ENCODE measurements at regions not wholly inside any gene's neighbourhood (a gene's known extent, or its start where the extent isn't known, plus 50 kb on each side); places are given as distances from the start of the nearest gene placed in this dataset.
"Not testable (repeated sequence)": the region's sequence is repeated elsewhere in the genome, so short reads cannot be mapped to it uniquely, and the experiment has no call there.

DNA sequence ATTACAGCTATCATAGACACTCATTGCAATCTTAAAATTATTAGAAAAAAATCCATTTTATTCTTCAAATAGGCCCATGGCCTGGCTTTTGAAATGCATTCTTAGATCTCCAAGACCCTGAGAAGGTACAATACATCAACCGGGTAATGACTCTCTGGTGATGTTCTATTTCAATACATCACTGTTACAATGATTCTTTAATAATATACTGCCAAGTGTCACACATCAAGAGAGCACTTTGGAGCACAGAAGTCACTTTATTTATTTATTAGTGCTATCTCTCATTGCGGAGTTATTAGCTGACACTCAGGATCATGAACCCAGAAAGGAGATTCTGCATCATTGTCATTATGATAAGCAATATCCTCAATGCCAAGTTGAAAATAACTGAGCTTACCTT is 748.5 kb upstream of the MBL2 start:
- no peak for DNase-seq

DNA sequence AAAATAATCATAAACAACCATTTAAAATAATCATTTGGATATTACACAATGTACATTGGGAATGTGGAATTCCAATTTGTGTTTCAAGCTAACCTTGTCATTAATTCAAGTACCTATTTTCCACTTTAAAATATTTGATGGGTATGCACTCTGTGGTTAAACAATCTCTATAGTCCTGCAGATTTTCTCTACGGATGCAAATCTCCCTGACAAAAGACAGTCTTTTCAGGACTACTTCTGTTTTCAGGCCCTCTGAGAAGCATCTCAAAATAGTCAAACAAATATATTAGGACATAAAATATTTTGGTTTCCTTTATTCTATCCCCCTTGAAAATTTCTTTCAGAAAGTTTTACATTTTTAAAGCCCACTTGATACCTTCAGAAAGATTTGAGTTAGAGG is 735.6 kb upstream of the MBL2 start:
- no peak for DNase-seq

DNA sequence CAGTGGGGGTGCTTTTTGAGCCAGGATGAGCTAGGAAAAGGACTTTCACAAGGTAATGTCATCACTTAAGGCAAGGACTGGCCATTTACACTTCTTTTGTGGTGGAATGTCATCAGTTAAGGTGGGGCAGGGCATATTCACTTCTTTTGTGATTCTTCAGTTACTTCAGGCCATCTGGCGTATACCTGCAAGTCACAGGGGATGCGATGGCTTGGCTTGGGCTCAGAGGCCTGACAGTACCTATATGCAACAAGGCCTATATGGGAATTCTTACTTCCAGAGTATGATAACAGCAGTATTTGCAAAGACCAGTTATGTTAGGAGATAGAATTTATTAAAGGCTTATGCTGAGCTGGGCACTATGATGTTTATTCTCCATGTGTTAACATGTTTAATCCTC is 731.9 kb upstream of the MBL2 start:
- not testable (repeated sequence) for DNase-seq

DNA sequence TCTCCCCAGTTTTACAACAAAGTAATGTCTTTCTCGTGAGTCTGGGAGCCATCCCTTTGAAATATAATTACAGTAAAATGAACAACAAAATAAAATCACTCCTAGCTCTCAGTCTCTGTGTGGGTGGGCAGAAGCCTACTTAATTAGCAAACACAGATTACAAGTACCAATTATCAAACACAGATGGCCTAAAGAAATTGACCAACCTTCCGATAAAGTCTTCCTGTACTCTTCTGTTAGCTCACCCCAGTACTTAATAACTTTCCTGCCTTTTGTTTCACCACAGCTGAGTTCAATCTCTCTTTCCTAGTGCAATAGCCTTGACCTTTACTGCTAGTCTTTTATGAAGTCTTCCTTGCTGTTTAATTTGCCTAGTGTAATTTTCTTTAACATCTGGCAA is 719.2 kb upstream of the MBL2 start:
- DNase-seq, result no peak

DNA sequence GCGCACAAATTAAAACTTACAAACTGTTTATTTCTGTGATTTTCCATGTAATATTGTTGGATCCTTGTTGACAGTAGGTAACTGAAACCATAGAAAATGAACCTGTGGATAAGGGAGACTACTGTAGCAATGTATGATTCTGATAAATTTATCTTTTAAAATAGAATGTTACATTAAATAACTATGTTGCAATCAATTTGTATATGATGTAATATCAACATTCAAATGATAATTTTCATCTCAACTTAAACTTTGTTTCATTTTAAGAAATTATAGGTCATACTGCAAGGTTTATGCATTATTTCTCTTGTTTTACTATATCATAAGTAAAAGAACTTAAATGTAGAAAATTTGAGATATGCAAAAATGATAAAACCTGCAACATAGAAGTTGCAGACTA is 718.0 kb upstream of the MBL2 start:
- no peak for DNase-seq

DNA sequence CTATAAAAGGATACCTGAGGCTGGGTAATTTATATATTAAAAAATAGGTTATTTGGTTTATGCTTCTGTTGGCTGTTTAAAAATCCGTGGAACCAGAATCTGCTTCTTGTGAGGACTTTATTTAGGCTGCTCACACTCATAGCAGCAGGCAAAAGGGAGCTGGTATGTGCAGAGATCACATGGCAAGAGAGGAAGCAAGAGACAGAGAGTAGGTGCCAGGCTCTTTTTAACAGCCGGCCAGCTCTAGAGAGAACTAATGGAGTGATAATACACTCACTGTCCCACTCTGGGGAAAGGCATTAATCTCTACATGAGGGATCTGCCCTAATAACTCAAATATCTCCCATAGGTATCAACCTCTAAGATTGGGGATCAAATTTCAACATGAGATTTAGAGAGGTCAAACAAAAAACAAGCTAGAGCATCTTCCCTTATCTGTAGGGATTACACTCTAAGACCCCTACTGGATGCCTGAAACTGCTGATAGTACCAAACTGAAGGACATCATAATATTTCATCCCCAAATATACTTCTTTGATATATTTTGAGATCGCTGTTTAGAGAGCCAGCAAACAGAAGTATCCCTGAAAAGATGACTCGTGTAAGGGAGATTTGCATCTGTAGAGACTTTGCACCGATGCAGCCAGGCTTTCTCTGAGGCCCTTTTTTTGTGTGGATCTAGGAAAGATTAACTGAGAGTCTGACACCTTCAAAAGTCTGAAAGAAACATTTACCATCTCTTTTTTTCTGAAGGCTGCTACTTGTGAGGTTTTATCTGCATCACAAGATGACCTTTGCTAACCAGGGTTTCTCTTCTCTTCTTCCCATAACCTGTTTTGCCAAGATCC is 717.0 kb upstream of the MBL2 start:
- DNase-seq, result no peak

DNA sequence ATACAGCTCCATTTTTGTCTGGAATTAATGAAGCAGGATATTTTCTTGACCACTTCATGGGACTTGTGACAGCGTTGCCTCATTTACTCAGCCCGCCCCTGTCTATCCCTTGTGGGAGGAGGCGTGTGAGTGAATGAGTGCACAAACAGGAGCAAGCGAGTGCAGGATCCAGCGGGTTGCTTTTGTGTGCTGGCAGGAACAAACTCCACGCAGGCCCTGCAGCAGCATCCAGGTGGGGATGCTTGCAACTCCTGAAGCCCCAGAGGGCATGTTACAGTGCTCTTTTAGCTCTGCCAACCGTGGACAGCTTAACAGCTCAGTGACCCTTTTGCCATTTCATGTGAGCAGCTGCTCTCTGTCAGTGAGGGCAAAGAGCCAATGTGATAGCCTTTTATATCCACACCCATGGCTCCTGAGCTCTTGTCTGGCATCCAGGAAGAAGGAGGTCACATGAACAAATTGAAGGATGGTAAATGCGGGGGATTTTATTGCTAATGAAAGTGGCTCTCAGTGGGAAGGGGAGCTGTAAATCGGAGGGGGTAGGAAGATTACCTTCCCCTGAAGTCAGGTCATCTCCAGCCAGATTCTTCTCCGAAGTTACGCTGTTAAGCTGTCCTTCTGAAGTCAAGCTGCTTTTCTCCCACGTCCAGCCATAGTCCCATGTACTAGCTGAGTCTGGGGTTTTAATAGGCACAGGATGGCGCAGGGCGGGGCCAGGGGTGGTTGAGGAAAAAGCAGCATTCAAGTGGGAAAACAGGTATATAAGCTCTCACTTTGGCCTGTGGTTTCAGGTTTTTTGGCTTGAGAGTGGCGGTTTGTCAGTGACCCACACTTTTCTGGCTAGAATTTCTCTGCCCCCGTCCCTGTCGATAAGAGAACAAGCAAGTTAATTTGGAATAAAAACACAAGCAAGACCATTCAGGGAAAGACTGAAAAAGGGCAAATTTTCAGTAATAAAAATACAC is 714.7 kb upstream of the MBL2 start:
- DNase-seq, result no peak

DNA sequence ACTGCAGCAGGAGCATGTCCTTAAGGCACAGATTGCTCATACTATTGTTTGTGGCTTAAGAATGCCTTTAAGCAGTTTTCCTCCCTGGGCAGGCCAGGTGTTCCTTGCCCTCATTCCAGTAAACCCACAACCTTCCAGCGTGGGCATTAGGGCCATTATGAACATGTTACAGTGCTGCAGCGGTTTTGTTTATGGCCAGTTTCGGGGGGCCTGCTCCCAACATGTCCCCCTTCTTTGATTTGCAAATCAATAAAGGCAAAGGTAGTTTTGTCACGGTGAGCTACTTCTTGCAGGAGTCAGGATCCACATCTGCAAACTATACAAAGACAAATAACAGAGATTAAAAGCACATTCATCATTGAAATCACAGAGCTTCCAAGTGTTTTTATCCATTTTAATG is 712.8 kb upstream of the MBL2 start:
- not testable (repeated sequence) for DNase-seq

DNA sequence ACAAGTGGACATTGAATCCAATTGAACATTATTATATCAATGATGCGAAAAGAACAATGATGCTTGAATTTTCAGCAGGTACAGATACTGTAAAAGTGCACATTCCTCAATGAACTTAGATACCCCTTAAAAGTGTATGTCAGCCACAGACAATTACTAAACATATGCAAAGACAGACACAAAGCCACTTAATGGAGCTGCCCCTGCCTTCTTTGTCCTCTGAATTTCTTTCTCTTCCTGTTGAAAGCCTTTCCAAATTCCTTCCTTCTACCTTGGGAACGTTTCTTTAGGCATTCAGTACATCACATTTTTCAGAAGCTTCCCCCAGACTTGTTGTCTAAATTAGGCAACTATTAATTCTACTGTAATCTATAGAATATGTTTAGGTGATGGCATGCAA is 706.8 kb upstream of the MBL2 start:
- DNase-seq, result no peak

DNA sequence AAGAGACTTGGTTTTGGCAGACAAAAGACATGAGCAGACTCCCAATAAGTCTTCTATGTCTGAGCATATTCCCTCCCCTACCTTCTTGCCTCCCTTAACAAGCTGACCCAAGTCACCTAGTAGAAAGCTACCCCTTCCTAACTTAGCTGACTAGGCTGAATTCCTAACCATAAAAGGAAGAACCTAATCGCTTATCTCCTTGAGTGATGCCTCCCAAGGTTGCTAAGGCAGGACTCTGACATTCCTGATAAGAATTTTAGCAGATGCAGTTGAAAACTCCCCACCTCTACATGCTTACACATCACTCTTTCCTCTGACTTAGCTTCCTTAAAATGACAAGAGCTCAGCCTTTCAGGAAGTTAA is 704.7 kb upstream of the MBL2 start:
- no peak for DNase-seq

DNA sequence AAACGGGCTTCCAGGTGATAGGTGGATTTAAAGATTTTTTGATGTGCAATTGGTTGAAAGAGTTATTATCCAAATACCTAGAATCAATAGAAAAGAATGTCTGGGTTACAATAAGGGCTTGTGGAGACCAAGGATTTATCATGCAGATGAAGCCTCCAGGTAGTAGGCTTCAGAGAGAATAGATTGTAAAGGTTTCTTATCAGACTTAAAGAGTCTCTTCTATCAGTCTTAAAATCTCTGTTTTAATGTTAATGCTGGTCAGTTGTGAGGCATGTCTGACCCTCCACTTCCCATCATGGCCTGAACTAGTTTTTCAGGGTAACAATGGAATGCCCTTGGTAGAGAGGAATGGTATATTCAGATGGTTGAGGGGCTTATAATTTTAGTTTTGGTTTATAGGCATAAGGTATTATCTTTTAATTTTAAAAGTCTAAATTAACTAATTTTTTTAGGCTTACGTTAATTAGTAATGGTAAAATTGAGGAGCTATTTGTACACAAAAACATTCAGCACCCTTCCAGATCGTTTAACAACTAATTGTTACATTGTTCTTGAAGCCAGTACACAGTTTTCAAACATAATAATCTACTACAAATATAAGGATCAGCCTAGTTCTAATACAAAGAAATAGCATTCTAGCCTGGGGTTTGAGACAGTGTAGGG is 704.2 kb upstream of the MBL2 start:
- no peak for DNase-seq

DNA sequence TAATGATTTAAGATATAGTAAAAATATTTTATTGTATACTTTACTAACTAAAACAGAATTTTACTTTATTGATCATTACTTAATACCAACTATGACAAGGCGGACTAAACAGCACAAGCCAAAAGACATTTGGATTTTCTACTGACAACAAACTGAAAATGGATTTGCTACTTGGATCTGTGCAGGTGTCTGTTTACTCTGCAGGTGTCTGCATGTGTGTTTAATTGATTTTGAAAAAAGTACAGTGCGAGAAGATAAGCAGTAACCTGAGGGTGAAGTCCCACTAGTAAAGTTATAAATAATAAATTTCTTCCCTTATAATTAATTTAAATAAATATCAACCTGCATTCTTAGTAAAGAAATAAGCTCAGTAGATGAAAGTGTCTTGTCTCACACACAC is 696.8 kb upstream of the MBL2 start:
- DNase-seq, result no peak

DNA sequence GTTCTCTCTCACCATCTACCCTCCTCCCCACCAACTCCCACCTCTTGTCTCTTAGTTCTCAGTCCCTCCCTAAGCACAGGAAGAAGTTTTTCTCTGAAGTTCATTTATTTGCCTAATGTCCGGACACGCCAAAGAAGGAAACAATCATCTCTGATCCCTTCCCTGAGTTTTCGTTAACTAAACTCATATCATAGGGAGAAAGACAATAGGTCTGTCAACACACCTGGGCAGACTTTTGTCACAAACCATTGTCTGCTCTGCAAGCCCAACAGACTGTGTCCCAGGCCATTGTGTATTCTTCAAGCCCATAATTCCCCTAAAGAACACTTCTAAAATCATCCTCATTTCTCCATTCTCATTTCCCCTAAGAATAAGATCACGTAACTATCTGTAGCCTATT is 691.0 kb upstream of the MBL2 start:
- no peak for DNase-seq

DNA sequence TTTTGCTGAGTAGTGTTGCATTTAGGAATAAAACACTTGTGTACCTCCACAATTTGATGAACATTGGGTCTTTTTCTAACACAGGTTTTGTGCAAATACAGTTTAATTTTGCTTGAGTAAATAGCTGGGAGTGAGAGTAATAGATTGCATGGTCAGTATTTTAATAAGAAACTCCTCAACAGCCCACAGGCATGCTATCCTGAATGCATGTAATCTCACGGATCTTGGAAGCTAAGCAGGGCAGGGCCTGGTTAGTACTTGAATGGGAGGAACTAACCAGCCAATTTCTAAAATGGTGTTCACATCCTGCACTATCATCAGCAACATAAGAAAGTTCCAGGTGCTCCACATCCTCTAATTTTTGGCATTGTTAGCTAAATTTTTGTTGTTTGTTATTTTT is 685.4 kb upstream of the MBL2 start:
- no peak for DNase-seq

DNA sequence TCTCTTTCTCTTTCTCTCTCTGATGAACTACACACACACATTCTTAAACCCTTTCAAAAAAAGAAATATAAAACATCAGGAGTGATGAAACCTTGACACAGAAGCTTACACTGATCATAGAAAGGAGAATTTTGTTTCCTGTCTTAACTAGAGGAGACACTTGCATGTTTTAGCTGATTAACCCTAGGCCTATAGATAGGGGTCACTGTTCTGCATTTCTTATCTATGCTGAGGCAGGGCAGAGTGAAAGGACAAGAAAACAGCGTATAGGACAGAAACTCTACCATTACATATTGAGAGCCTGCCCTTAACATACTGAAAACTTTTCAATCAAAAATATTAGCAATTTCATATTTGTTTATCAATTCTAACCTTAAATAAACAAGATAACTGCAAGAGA is 680.6 kb upstream of the MBL2 start:
- no peak for DNase-seq

DNA sequence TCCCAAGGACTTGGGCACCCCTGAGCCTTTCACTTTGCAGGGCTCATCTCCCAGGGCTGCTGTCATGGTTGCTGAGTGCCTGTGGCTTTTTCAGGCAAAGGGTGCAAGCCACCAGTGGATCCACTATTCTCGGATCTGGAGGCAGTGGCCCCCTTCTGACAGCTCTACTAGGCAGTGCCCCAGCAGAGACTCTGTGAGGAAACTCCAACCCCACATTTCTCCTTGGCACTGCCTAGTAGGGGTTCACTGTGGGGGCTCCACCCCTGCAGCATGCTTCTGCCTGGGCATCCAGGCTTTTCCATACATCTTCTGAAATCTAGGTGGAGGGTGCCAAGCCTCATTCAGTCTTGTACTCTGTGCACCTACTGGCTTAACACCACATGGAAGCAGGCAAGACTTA is 675.0 kb upstream of the MBL2 start:
- DNase-seq, result no peak

DNA sequence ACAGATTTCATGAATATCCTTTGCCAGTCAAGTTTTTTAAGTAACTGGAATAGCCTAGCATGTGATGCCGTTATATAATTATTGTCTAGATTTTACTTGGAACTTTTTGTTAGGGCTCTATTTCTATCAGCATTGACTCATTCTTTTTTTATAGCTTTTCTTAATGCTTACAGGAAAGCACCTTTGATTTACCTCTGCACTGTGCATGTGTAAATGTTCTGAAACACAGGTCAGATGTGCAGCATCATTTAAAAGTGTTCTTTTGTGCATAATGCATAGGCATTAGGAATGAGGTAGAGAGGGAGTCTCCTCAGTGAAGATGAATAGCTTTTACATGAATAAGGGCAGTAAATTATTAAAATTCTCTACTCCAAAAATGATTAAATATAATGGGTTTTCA is 669.3 kb upstream of the MBL2 start:
- no peak for DNase-seq

DNA sequence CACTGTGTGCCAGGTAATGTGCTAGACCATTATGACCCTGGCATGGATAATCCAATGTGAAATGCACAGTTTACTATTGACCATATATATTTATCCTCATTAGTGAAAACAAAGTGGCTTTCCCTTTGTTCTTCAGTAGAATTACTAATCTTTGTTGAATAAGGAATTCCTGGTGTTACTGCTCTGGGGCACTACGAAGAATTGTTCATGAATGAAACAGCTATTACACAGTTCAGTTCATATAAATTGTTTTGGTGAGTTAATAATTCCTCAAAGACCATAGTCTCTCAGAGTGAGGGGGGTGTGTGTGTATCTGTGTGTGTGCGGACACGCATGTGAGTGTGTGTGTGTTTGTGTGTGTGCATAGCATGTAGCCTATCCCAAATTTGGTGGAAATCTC is 668.0 kb upstream of the MBL2 start:
- DNase-seq, result no peak

DNA sequence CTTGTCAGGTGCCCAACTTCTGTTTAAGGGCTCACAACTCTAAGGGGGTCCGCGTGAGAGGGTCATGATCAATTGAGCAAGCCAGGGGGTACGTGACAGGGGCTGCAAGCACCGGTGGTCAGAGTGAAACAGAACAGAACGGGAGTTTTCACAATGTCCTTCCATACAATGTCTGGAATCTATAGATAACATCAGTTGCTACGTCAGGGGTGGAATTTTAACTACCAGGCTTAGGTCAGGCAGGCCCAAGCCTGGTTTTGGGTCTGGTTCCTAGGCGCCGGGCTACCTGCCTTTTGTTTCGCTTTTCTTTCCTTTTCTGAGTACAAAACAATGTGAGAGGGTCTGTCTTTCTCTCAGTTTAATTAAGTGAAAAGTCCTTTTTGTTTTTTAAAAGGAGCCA is 666.5 kb upstream of the MBL2 start:
- not testable (repeated sequence) for DNase-seq

DNA sequence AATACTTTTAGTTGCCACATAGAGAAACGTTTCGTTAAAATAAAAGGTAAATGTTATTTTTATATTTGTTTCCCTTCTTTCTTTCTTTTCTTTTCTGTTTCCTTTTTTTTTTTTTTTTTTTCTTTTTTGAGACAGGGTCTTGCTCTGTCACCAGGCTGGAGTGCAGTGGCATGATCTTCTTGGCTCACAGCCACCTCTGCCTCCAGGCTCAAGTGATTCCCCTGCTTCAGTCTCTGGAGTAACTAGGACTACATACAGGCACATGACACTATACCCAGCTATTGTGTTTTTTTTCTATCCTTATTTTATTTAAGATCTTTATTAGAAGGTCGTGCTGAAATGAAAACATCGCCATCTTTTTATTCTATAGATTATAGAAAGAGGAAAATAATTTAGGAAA is 661.8 kb upstream of the MBL2 start:
- DNase-seq, result no peak

DNA sequence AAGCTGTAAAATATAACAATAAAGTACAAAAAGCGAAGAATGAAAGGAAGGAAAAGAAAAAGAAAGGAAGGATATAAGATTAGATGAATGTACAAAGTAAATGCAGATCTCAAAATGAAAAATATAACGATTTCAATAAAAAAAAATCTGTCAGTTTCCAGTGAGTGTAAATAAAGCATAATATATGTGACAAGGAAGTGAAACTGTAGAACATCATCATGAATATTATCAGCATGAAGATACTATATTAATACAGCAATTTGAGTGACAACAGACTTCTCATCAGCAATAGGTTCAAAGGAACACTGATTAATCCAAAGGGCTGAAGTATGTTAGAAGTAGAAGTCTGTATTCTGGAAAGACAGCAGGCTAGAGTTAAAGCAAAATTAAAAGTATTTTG is 659.5 kb upstream of the MBL2 start:
- DNase-seq, result no peak

DNA sequence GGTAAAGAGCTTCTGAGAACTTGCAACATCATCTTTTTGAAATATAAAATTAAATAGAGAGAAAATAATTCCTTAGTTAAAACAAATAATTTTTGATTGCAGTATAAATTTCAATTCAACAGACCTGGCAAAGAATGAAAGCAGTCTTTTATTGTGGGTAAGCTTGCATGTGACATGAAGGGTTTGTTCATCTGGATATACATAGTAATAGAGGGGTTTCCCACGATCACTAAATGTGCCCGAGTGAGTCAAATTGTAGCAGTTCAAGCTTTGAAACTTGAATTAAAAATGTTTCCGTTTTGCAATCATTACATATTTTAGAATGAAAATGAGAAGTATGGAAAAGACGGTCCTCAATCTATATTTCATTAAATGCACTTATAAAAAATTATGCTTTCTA is 658.4 kb upstream of the MBL2 start:
- no peak for DNase-seq

DNA sequence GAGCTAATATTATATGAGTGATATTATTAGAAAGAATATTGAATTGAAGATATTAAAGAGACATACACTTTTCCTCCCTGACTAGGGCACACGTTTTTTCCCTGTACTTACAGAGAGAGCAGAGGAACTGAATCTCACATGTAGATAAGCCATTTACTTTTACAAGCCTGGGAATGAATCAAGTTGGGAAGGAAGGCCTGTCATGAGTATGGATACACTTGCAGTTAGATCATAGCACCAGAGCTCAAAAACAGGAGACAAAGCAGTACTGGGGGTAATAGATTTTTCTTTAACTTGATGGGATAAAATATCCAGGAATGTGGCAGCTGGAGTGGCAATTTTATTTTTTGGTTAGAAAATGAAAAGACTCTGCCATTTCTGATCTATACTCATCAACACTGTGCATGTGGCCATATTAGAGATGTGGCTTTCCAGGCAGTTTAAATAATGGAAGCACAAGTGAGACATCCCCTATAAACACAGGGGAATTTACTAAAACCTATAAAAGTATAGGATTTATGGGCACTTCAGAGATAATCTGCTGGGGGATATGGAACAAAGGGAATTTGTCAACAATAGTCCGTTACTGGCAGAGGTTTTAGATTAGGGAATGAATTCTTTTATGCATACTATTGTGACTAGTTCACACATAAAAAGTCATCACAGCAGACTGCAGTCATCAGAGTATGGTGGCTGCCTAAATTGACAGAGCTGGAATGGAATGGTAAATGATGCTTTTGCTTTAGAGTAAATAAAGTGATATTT is 657.7 kb upstream of the MBL2 start:
- DNase-seq, result no peak

Measured in kidney glomerular epithelial cell (primary cell).